Activated CD4-positive, alpha-beta T cell treated with anti-CD3 and anti-CD28 coated beads for 1 hour (primary cell): ENCODE measurements at regions not wholly inside any gene's neighbourhood (a gene's known extent, or its start where the extent isn't known, plus 50 kb on each side); places are given as distances from the start of the nearest gene placed in this dataset.

Experiments
- DNase-seq: peaks from one replicate; pipeline ENCODE4 v3.0.0-alpha.2; 2020

GRCh38 chr22:46054091-46055073 lies 77.4 kb upstream of the WNT7B start:
- DNase-seq: no peak

GRCh38 chr22:46055181-46055875 lies 78.4 kb upstream of the WNT7B start:
- no peak for DNase-seq

GRCh38 chr22:46055911-46056545 lies 79.1 kb upstream of the WNT7B start:
- no peak for DNase-seq

- no peak for DNase-seq
Measured at GRCh38 chr22:46056546-46057245, 79.7 kb upstream of the WNT7B start.

GRCh38 chr22:46057246-46058090 lies 80.5 kb upstream of the WNT7B start:
- DNase-seq: no peak

- DNase-seq: no peak
Measured at GRCh38 chr22:46058091-46058420, 81.1 kb upstream of the WNT7B start.

GRCh38 chr22:46058591-46059519 lies 81.9 kb upstream of the WNT7B start:
- DNase-seq: no peak

GRCh38 chr22:46060292-46061123 lies 83.5 kb upstream of the WNT7B start:
- DNase-seq: no peak

GRCh38 chr22:46061124-46061500 lies 84.2 kb upstream of the WNT7B start:
- no peak for DNase-seq

- DNase-seq: no peak
Measured at GRCh38 chr22:46061501-46062231, 84.7 kb upstream of the WNT7B start.

GRCh38 chr22:46062232-46062615 lies 85.3 kb upstream of the WNT7B start:
- no peak for DNase-seq

- DNase-seq: no peak
Measured at GRCh38 chr22:46062971-46063631, 86.1 kb upstream of the WNT7B start.

GRCh38 chr22:46063846-46064227 lies 86.5 kb upstream of the PPARA start:
- no peak for DNase-seq

GRCh38 chr22:46064228-46064965 lies 85.9 kb upstream of the PPARA start:
- DNase-seq: no peak

- no peak for DNase-seq
Measured at GRCh38 chr22:46064966-46065666, 85.2 kb upstream of the PPARA start.

- DNase-seq: no peak
Measured at GRCh38 chr22:46065691-46066454, 84.5 kb upstream of the PPARA start.

- no peak for DNase-seq
Measured at GRCh38 chr22:46066691-46067090, 83.6 kb upstream of the PPARA start.
